K562 (cell line): ENCODE measurements at regions not wholly inside any gene's neighbourhood (a gene's known extent, or its start where the extent isn't known, plus 50 kb on each side); places are given as distances from the start of the nearest gene placed in this dataset.

Source experiments
- CREBBP ChIP-seq: IDR thresholded peaks from one replicate; pipeline ENCODE4 v1.6.1; 2012; ENCODE audit warnings: low read depth, mild to moderate bottlenecking, control low read depth, inconsistent platforms, low read length
- DMBX1 ChIP-seq: fragments of 250-450 bp; sonication (Bioruptor Pico); IDR thresholded peaks from 2 replicates; pipeline ENCODE4 v1.8.0; 2022; ENCODE audit warnings: inconsistent platforms, mild to moderate bottlenecking, moderate library complexity, borderline replicate concordance
- ETV5 ChIP-seq: sonication (generic); formaldehyde crosslinking; IDR thresholded peaks from 2 replicates; pipeline ENCODE4 v1.4.0; 2020; ENCODE audit warnings: low read depth, mild to moderate bottlenecking, missing genetic modification reagents
- FUS ChIP-seq: fragments of 200-400 bp; formaldehyde crosslinking; optimal IDR thresholded peaks from 2 replicates; pipeline ENCODE3; 2017; ENCODE audit warnings: low read depth, low read length
- GATAD2A ChIP-seq: fragments of 450-650 bp; IDR thresholded peaks from 2 replicates; pipeline ENCODE4 v1.6.1; 2017
- KAT7 ChIP-seq: sonication (generic); formaldehyde crosslinking; IDR thresholded peaks from 2 replicates; pipeline ENCODE4 v1.8.0; 2022; ENCODE audit warnings: missing genetic modification reagents, mild to moderate bottlenecking, borderline replicate concordance
- POLR3A ChIP-seq: IDR thresholded peaks from 2 replicates; pipeline ENCODE4 v1.6.1; 2011; ENCODE audit warnings: borderline replicate concordance, mild to moderate bottlenecking, moderate library complexity; ENCODE audit not compliant: insufficient read length, insufficient read depth; ENCODE audit errors: extremely low read depth
- SFPQ ChIP-seq: fragments of 200-400 bp; formaldehyde crosslinking; IDR thresholded peaks from 2 replicates; pipeline ENCODE4 v1.6.1; 2017; ENCODE audit warnings: mild to moderate bottlenecking, low read depth, low read length, moderate library complexity
- ZNF174 ChIP-seq: fragments of 250-450 bp; sonication (Bioruptor Pico); IDR thresholded peaks from 2 replicates; pipeline ENCODE4 v1.4.0; 2020; ENCODE audit warnings: mild to moderate bottlenecking
- ZNF318 ChIP-seq, 2 experiments: fragments of 450-650 bp; IDR thresholded peaks; 2 replicates each; pipeline ENCODE4 v1.6.1; 2016; ENCODE audit warnings: mild to moderate bottlenecking in 2 of 2, borderline replicate concordance in 1 of 2, low read depth in 1 of 2, moderate library complexity in 1 of 2
- TF ChIP-seq, protein P1 (sequence below): fragments of 250-450 bp; sonication (Bioruptor Pico); IDR thresholded peaks from 2 replicates; pipeline ENCODE4 v1.9.0; 2021; ENCODE audit warnings: mild to moderate bottlenecking
- TF ChIP-seq, protein P2 (sequence below): IDR thresholded peaks from 3 replicates; pipeline ENCODE4 v1.6.1; 2011; ENCODE audit warnings: borderline replicate concordance, mild to moderate bottlenecking, moderate library complexity; ENCODE audit not compliant: insufficient read length; ENCODE audit errors: extremely low read depth

- TF ChIP-seq ETV5 (no peak), POLR3A (no peak), GATAD2A (no peak), SFPQ (no peak), CREBBP (no peak), ZNF174 (CRISPR knock-in tag) (no peak), KAT7 (CRISPR knock-in tag) (no peak), ZNF318 (IDR thresholded peaks at IDR 0.05; ENCODE audit: borderline replicate concordance in 1 of 2, low read depth in 1 of 2) (peak in 1 of 2 experiments; percentile 95; a peak in 2 of 4 replicates), DMBX1 (CRISPR knock-in tag) (0 out of 2 replicates have a peak, but pooled peaks have one; percentile 43), FUS (no peak)
- TF ChIP-seq, protein P1, sequence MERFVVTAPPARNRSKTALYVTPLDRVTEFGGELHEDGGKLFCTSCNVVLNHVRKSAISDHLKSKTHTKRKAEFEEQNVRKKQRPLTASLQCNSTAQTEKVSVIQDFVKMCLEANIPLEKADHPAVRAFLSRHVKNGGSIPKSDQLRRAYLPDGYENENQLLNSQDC (CRISPR knock-in tag): no peak
- TF ChIP-seq, protein P2, sequence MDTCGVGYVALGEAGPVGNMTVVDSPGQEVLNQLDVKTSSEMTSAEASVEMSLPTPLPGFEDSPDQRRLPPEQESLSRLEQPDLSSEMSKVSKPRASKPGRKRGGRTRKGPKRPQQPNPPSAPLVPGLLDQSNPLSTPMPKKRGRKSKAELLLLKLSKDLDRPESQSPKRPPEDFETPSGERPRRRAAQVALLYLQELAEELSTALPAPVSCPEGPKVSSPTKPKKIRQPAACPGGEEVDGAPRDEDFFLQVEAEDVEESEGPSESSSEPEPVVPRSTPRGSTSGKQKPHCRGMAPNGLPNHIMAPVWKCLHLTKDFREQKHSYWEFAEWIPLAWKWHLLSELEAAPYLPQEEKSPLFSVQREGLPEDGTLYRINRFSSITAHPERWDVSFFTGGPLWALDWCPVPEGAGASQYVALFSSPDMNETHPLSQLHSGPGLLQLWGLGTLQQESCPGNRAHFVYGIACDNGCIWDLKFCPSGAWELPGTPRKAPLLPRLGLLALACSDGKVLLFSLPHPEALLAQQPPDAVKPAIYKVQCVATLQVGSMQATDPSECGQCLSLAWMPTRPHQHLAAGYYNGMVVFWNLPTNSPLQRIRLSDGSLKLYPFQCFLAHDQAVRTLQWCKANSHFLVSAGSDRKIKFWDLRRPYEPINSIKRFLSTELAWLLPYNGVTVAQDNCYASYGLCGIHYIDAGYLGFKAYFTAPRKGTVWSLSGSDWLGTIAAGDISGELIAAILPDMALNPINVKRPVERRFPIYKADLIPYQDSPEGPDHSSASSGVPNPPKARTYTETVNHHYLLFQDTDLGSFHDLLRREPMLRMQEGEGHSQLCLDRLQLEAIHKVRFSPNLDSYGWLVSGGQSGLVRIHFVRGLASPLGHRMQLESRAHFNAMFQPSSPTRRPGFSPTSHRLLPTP: no peak
Measured at GRCh38 chr12:124636138-124636978, 68.9 kb upstream of the NCOR2 start (continued).
